Vagina (tissue), 2 donors: ENCODE measurements at regions not wholly inside any gene's neighbourhood (a gene's known extent, or its start where the extent isn't known, plus 50 kb on each side); places are given as distances from the start of the nearest gene placed in this dataset.

Experiments used
- POLR2A ChIP-seq, 2 donors: fragments of 450-650 bp; IDR thresholded peaks; one replicate each; pipeline ENCODE4 v1.6.1; 2017; ENCODE audit warnings: antibody characterized with exemption in 2 of 2, mild to moderate bottlenecking in 2 of 2, moderate library complexity in 2 of 2
- POLR2AphosphoS5 ChIP-seq, 2 donors: sonication (generic); formaldehyde crosslinking; IDR thresholded peaks; one replicate each; pipeline ENCODE4 v1.9.0; 2017; ENCODE audit warnings: antibody characterized with exemption in 2 of 2, mild to moderate bottlenecking in 2 of 2, low read depth in 1 of 2; ENCODE audit not compliant: insufficient read depth in 1 of 2

DNA sequence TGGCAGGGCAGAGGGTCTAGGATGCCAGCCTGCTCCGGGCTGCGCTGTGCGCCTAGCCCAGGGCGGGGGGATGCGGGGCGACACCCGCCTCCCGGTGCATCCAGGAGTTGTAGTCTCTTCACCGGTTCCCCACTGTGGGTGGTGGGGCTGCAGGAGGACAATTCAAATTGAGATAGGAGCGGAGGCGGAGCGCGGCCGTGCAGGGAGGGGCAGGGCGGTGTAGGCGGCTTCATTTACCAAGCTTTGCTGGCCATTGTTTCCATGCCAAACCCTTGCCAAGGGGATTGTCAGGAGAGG lies 2047.4 kb downstream of the TP53TG3F start:
- TF ChIP-seq POLR2A (IDR thresholded peaks at IDR 0.05) (no peak), POLR2AphosphoS5 (IDR thresholded peaks at IDR 0.05; ENCODE audit: insufficient read depth in 1 of 2, low read depth in 1 of 2) (no peak)
